A549 (cell line): ENCODE measurements at regions not wholly inside any gene's neighbourhood (a gene's known extent, or its start where the extent isn't known, plus 50 kb on each side); places are given as distances from the start of the nearest gene placed in this dataset.

ENCODE experiments used
- ATAC-seq, 2 experiments: fragments of 200-7000 bp in 1 of 2; fragments of >200 bp in 1 of 2; cut with Nextera tagmentation in 1 of 2; cut with Tn5 transposase in 1 of 2; 3 replicates each; pipeline versions ENCODE4 v1.8.0 to v1.9.1; 2018 to 2020; ENCODE audit warnings: mild to moderate bottlenecking in 1 of 2, moderate library complexity in 1 of 2
- CTCF ChIA-PET: fragments of 300-600 bp; sonication (Branson Sonifier 250); formaldehyde crosslinking; extraction: SDS; loops from one replicate; lab custom pipeline; 2021; ENCODE audit warnings: antibody characterized with exemption, inconsistent platforms; lab: Yijun Ruan, JAX
- POLR2A ChIA-PET: fragments of 350-600 bp; formaldehyde crosslinking; extraction: SDS; loops from one replicate; lab custom pipeline; 2021; ENCODE audit warnings: antibody characterized with exemption, inconsistent platforms; lab: Yijun Ruan, JAX
- DNase-seq, 2 experiments: peaks; one replicate each; pipeline versions ENCODE4 v3.0.0 to v3.0.0-alpha.2; 2011 to 2016; ENCODE audit warnings: low read depth in 1 of 2, low spot score in 1 of 2
- FAIRE-seq: peaks from 2 replicates; lab custom pipeline; 2011; peaks lifted over from hg19 to GRCh38; lab: Jason Lieb, UNC
- H3K27ac ChIP-seq, 2 experiments: fragments of >200 bp; sonication (Bioruptor Twin); formaldehyde crosslinking; 3 replicates each; pipeline ENCODE4 v1.5.1; 2016 to 2017
- H3K4me1 ChIP-seq: fragments of >200 bp; sonication (Bioruptor Twin); formaldehyde crosslinking; 3 replicates; pipeline ENCODE4 v1.6.1; 2016
- H3K4me2 ChIP-seq: fragments of >200 bp; sonication (Bioruptor Twin); formaldehyde crosslinking; 3 replicates; pipeline ENCODE4 v1.6.1; 2016
- H3K4me3 ChIP-seq: fragments of >200 bp; sonication (Bioruptor Twin); formaldehyde crosslinking; 3 replicates; pipeline ENCODE4 v1.5.1; 2016
- H3K9me3 ChIP-seq: fragments of >200 bp; sonication (Bioruptor Twin); formaldehyde crosslinking; 3 replicates; pipeline ENCODE4 v1.6.1; 2016
- BHLHE40 ChIP-seq: IDR thresholded peaks from 2 replicates; pipeline ENCODE4 v1.6.1; 2012; ENCODE audit warnings: low read depth, low read length, inconsistent platforms
- FOSL2 ChIP-seq, 2 experiments: fragments of 450-650 bp in 1 of 2; fragments of >200 bp in 1 of 2; sonication (Bioruptor Twin) in 1 of 2; formaldehyde crosslinking; IDR thresholded peaks; 2 replicates each; pipeline versions ENCODE4 v1.5.0 to v1.6.1; 2016 to 2020; ENCODE audit warnings: mild to moderate bottlenecking in 1 of 2, moderate library complexity in 1 of 2
- GATA3 ChIP-seq: IDR thresholded peaks from 2 replicates; pipeline ENCODE4 v1.6.1; 2012; ENCODE audit warnings: borderline replicate concordance
- HOXB13 ChIP-seq: fragments of 250-450 bp; sonication (Bioruptor Pico); IDR thresholded peaks from 2 replicates; pipeline ENCODE4 v1.5.0; 2020; ENCODE audit warnings: low read depth, mild to moderate bottlenecking, moderate library complexity
- HOXB5 ChIP-seq: fragments of 250-450 bp; sonication (Bioruptor Pico); IDR thresholded peaks from 2 replicates; pipeline ENCODE4 v1.5.0; 2020; ENCODE audit warnings: mild to moderate bottlenecking, moderate library complexity
- KDM1A ChIP-seq: fragments of 200-600 bp; sonication (generic); IDR thresholded peaks from 2 replicates; pipeline ENCODE4 v1.6.1; 2016; ENCODE audit warnings: low read depth, mild to moderate bottlenecking
- KDM5A ChIP-seq: fragments of 200-600 bp; sonication (generic); IDR thresholded peaks from 2 replicates; pipeline ENCODE4 v1.6.1; 2016; ENCODE audit warnings: antibody characterized with exemption, mild to moderate bottlenecking
- NFE2L2 ChIP-seq: fragments of 150-350 bp; conservative IDR thresholded peaks from 2 replicates; pipeline ENCODE4 v1.6.1; 2014; ENCODE audit warnings: low read length
- PHF8 ChIP-seq: fragments of 200-600 bp; sonication (generic); IDR thresholded peaks from 2 replicates; pipeline ENCODE4 v1.6.1; 2016; ENCODE audit warnings: low read depth, mild to moderate bottlenecking, antibody characterized with exemption, moderate library complexity, borderline replicate concordance
- POLR2AphosphoS2 ChIP-seq: conservative IDR thresholded peaks from 2 replicates; pipeline ENCODE4 v1.6.1; 2012; ENCODE audit warnings: low read length, improper control_type of control experiment, inconsistent platforms
- RARB ChIP-seq: fragments of 250-450 bp; sonication (Bioruptor Pico); IDR thresholded peaks from 2 replicates; pipeline ENCODE4 v1.8.0; 2021; ENCODE audit warnings: mild to moderate bottlenecking, moderate library complexity
- SMC3 ChIP-seq: fragments of >200 bp; sonication (Bioruptor Twin); formaldehyde crosslinking; IDR thresholded peaks from 3 replicates; pipeline ENCODE4 v1.6.1; 2018; ENCODE audit warnings: inconsistent platforms
- TFCP2L1 ChIP-seq: fragments of 250-450 bp; sonication (Bioruptor Pico); IDR thresholded peaks from 2 replicates; pipeline ENCODE4 v1.5.0; 2021; ENCODE audit warnings: mild to moderate bottlenecking
- ZC3H11A ChIP-seq: fragments of 450-650 bp; IDR thresholded peaks from 2 replicates; pipeline ENCODE4 v1.6.1; 2014; ENCODE audit warnings: antibody characterized with exemption, mild to moderate bottlenecking
- ZFP36 ChIP-seq: fragments of 450-650 bp; IDR thresholded peaks from 2 replicates; pipeline ENCODE4 v1.6.1; 2014; ENCODE audit warnings: borderline replicate concordance; ENCODE audit not compliant: partially characterized antibody
- ZNF302 ChIP-seq: fragments of 250-450 bp; sonication (Bioruptor Pico); IDR thresholded peaks from 2 replicates; pipeline ENCODE4 v1.9.0; 2021; ENCODE audit warnings: inconsistent platforms, mild to moderate bottlenecking, moderate library complexity
- ZSCAN20 ChIP-seq: fragments of 250-450 bp; sonication (Bioruptor Pico); IDR thresholded peaks from 2 replicates; pipeline ENCODE4 v1.8.0; 2022; ENCODE audit warnings: mild to moderate bottlenecking, moderate library complexity
- WGBS: methylation state at CpG from one replicate; pipeline ENCODE4 v1.1.6; 2017; ENCODE audit errors: missing lambda C conversion rate; 5-methylcytosine and 5-hydroxymethylcytosine counted together
- TF ChIP-seq, protein P1 (sequence below): IDR thresholded peaks from 2 replicates; pipeline ENCODE4 v1.6.1; 2012
- TF ChIP-seq, protein P2 (sequence below): fragments of 150-350 bp; IDR thresholded peaks from 2 replicates; pipeline ENCODE4 v1.6.1; 2014; ENCODE audit warnings: low read depth, mild to moderate bottlenecking, low read length
- TF ChIP-seq, protein P3 (sequence below): fragments of 450-650 bp; IDR thresholded peaks from 2 replicates; pipeline ENCODE4 v1.6.1; 2014; ENCODE audit warnings: antibody characterized with exemption
- TF ChIP-seq, protein P4 (sequence below): fragments of >200 bp; sonication (Bioruptor Twin); formaldehyde crosslinking; IDR thresholded peaks from 2 replicates; pipeline ENCODE4 v1.6.1; 2016
- TF ChIP-seq, protein P5 (sequence below): fragments of 200-600 bp; sonication (generic); IDR thresholded peaks from 2 replicates; pipeline ENCODE4 v1.6.1; 2016; ENCODE audit warnings: antibody characterized with exemption, mild to moderate bottlenecking, moderate library complexity
- TF ChIP-seq, protein P6 (sequence below): fragments of >200 bp; sonication (Bioruptor Twin); formaldehyde crosslinking; IDR thresholded peaks from 3 replicates; pipeline ENCODE4 v1.6.1; 2016

DNA sequence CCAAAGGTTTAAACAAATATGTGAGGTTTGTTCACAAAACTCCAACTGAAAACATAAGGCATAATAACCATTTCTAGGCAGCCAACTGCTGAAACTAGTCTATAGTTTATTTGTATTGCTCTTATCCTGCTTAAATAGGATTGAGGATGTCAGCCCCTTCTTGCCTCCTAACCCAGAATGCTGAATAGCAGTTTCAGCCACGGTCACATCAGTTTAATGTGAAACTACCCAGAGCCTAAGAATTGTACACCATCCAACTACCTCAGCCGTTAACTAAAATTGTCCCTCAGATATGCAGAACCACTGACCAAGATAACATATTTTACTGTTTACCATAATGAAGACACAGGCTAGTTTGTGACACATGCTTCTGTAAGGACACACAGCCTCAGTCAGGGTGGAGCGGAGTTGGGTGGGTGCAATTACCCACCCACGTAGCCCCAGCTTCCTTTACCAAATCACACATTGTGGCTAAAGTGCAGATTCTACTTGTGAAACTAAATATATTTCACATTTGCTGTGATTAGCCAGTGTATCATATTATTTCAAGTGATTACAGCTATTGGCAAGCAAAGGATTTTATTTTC, 259.9 kb downstream of the EFNB2 start:
- TF ChIP-seq ZFP36 (no peak), BHLHE40 (no peak), KDM1A (no peak), TFCP2L1 (CRISPR knock-in tag) (no peak), HOXB13 (CRISPR knock-in tag) (no peak), PHF8 (no peak), GATA3 (no peak), SMC3 (no peak), NFE2L2 (no peak), ZNF302 (CRISPR knock-in tag) (no peak), ZC3H11A (no peak), ZSCAN20 (no peak), KDM5A (no peak)
- TF ChIP-seq, protein P1, sequence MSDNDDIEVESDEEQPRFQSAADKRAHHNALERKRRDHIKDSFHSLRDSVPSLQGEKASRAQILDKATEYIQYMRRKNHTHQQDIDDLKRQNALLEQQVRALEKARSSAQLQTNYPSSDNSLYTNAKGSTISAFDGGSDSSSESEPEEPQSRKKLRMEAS = no peak
- TF ChIP-seq, protein P2, sequence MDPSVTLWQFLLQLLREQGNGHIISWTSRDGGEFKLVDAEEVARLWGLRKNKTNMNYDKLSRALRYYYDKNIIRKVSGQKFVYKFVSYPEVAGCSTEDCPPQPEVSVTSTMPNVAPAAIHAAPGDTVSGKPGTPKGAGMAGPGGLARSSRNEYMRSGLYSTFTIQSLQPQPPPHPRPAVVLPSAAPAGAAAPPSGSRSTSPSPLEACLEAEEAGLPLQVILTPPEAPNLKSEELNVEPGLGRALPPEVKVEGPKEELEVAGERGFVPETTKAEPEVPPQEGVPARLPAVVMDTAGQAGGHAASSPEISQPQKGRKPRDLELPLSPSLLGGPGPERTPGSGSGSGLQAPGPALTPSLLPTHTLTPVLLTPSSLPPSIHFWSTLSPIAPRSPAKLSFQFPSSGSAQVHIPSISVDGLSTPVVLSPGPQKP = no peak
- TF ChIP-seq, protein P3, sequence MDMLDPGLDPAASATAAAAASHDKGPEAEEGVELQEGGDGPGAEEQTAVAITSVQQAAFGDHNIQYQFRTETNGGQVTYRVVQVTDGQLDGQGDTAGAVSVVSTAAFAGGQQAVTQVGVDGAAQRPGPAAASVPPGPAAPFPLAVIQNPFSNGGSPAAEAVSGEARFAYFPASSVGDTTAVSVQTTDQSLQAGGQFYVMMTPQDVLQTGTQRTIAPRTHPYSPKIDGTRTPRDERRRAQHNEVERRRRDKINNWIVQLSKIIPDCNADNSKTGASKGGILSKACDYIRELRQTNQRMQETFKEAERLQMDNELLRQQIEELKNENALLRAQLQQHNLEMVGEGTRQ = no peak
- TF ChIP-seq, protein P4, sequence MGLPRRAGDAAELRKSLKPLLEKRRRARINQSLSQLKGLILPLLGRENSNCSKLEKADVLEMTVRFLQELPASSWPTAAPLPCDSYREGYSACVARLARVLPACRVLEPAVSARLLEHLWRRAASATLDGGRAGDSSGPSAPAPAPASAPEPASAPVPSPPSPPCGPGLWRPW = no peak
- TF ChIP-seq, protein P5, sequence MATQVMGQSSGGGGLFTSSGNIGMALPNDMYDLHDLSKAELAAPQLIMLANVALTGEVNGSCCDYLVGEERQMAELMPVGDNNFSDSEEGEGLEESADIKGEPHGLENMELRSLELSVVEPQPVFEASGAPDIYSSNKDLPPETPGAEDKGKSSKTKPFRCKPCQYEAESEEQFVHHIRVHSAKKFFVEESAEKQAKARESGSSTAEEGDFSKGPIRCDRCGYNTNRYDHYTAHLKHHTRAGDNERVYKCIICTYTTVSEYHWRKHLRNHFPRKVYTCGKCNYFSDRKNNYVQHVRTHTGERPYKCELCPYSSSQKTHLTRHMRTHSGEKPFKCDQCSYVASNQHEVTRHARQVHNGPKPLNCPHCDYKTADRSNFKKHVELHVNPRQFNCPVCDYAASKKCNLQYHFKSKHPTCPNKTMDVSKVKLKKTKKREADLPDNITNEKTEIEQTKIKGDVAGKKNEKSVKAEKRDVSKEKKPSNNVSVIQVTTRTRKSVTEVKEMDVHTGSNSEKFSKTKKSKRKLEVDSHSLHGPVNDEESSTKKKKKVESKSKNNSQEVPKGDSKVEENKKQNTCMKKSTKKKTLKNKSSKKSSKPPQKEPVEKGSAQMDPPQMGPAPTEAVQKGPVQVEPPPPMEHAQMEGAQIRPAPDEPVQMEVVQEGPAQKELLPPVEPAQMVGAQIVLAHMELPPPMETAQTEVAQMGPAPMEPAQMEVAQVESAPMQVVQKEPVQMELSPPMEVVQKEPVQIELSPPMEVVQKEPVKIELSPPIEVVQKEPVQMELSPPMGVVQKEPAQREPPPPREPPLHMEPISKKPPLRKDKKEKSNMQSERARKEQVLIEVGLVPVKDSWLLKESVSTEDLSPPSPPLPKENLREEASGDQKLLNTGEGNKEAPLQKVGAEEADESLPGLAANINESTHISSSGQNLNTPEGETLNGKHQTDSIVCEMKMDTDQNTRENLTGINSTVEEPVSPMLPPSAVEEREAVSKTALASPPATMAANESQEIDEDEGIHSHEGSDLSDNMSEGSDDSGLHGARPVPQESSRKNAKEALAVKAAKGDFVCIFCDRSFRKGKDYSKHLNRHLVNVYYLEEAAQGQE = no peak
- no peaks in the 10 kb centered on the region for H3K9me3 ChIP-seq
- ATAC-seq = no peak
- ChIA-PET CTCF (no interaction called here), POLR2A (no interaction called here)
- WGBS = 54% methylated on average over 4 of the region's 4 CpGs
- DNase-seq = no peak
- no peak overlapping the region for H3K4me3 ChIP-seq
- H3K4me2 ChIP-seq = no peak overlapping the region
- H3K4me1 ChIP-seq = no peaks in the 10 kb centered on the region
- no peak overlapping the region for H3K27ac ChIP-seq
- no peak for FAIRE-seq

DNA sequence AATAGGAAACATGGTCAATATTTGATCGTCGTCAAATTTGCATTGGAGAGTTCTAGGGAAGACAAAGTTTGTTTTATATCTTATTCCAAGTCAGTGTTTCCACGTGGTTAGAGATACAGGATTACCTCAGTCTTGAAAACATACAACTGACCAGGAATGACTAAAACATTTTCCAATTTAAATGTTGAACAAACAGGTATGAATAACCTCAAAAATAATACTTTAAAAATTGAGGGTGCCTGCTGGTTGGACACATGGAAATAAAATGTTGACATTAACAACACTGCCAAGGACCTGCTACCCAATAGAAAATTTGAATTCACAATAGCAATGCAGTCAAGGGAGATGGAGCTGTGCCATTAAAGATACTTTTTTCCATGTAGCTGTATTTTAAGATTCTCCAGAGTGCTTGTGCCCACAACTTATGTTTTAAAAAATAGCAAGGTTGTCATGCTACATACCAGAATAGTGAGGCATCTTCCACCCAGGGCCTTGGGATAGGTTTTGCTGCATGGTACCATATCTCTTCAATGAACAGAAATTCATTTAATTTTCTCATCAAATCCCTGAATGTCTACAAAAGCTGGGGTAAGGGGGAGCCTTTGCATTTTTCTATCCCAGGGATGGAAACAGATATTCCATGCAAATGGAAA, 260.8 kb downstream of the EFNB2 start:
- FAIRE-seq = no peak
- Histone ChIP-seq H3K4me1 (no peaks in the 10 kb centered on the region), H3K27ac (no peak overlapping the region), H3K4me2 (no peak overlapping the region), H3K9me3 (no peaks in the 10 kb centered on the region), H3K4me3 (no peak overlapping the region)
- ChIA-PET POLR2A (no interaction called here), CTCF (interaction anchor here (0.8 to 1.6 kb wide), 2 partner anchors 15 to 45 kb away, joined by 3 read pairs; no protein-coding TSS in a partner anchor)
- no peak for ATAC-seq
- 60% methylated on average over 3 of the region's 3 CpGs for WGBS
- no peak for DNase-seq
- TF ChIP-seq, protein P5 = no peak
- TF ChIP-seq KDM1A (no peak), RARB (CRISPR knock-in tag) (no peak), FOSL2 (IDR thresholded peaks at IDR 0.05) (no peak), FOSL2 (CRISPR knock-in tag; IDR thresholded peaks at IDR 0.05) (no peak), POLR2AphosphoS2 (no peak), HOXB5 (CRISPR knock-in tag) (no peak)
- TF ChIP-seq, protein P2 = no peak
- TF ChIP-seq, protein P6, sequence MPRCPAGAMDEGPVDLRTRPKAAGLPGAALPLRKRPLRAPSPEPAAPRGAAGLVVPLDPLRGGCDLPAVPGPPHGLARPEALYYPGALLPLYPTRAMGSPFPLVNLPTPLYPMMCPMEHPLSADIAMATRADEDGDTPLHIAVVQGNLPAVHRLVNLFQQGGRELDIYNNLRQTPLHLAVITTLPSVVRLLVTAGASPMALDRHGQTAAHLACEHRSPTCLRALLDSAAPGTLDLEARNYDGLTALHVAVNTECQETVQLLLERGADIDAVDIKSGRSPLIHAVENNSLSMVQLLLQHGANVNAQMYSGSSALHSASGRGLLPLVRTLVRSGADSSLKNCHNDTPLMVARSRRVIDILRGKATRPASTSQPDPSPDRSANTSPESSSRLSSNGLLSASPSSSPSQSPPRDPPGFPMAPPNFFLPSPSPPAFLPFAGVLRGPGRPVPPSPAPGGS = no peak
